Liver (tissue), 8 donors: ENCODE measurements at regions not wholly inside any gene's neighbourhood (a gene's known extent, or its start where the extent isn't known, plus 50 kb on each side); places are given as distances from the start of the nearest gene placed in this dataset.

Experiments used
- DNase-seq: peaks from one replicate; pipeline ENCODE4 v3.0.0-alpha.2; 2017; ENCODE audit warnings: low spot score
- H3K27ac ChIP-seq, 2 donors: one replicate each; pipeline ENCODE4 v1.7.0; 2013; ENCODE audit warnings: inconsistent platforms in 2 of 2, low read length in 2 of 2, control low read depth in 1 of 2, low read depth in 1 of 2, mild to moderate bottlenecking in 1 of 2
- H3K27me3 ChIP-seq, 4 donors: one replicate each; pipeline versions ENCODE4 v1.6.1 to v1.7.0; 2013; ENCODE audit warnings: low read length in 3 of 4, inconsistent platforms in 1 of 4, mild to moderate bottlenecking in 1 of 4, moderate library complexity in 1 of 4; ENCODE audit not compliant: control insufficient read depth in 4 of 4, insufficient read depth in 4 of 4
- H3K36me3 ChIP-seq, 4 donors: one replicate each; pipeline versions ENCODE4 v1.6.1 to v1.7.0; 2013; ENCODE audit warnings: low read length in 3 of 4, mild to moderate bottlenecking in 3 of 4, low read depth in 1 of 4, moderate library complexity in 1 of 4; ENCODE audit not compliant: control insufficient read depth in 4 of 4, insufficient read depth in 3 of 4
- H3K4me1 ChIP-seq, 4 donors: one replicate each; pipeline versions ENCODE4 v1.6.1 to v1.7.0; 2013; ENCODE audit warnings: low read length in 3 of 4, mild to moderate bottlenecking in 3 of 4, moderate library complexity in 1 of 4; ENCODE audit not compliant: control insufficient read depth in 4 of 4, insufficient read depth in 4 of 4
- H3K4me3 ChIP-seq, 3 donors: one replicate each; pipeline versions ENCODE4 v1.6.1 to v1.7.0; 2013; ENCODE audit warnings: low read length in 3 of 3, control low read depth in 1 of 3, low read depth in 1 of 3, mild to moderate bottlenecking in 1 of 3
- H3K9ac ChIP-seq, 2 donors: one replicate each; pipeline ENCODE4 v1.7.0; 2013; ENCODE audit warnings: low read length in 2 of 2, mild to moderate bottlenecking in 2 of 2, moderate library complexity in 2 of 2, control low read depth in 1 of 2, low read depth in 1 of 2
- H3K9me3 ChIP-seq, 4 donors: one replicate each; pipeline versions ENCODE4 v1.6.1 to v1.7.0; 2013; ENCODE audit warnings: low read length in 3 of 4; ENCODE audit not compliant: control insufficient read depth in 4 of 4
- EGR1 ChIP-seq, 2 donors: IDR thresholded peaks; 2 replicates each; pipeline ENCODE4 v1.6.1; 2016 to 2018; ENCODE audit warnings: antibody characterized with exemption in 2 of 2, low read depth in 2 of 2
- FOXA1 ChIP-seq: IDR thresholded peaks from 2 replicates; pipeline ENCODE4 v1.6.1; 2016; ENCODE audit warnings: antibody characterized with exemption
- FOXA2 ChIP-seq: IDR thresholded peaks from 2 replicates; pipeline ENCODE4 v1.6.1; 2016; ENCODE audit warnings: antibody characterized with exemption
- GABPA ChIP-seq, 2 donors: IDR thresholded peaks in 1 of 2; conservative IDR thresholded peaks in 1 of 2; 2 replicates each; pipeline ENCODE4 v1.6.1; 2016; ENCODE audit warnings: antibody characterized with exemption in 2 of 2, mild to moderate bottlenecking in 1 of 2, moderate library complexity in 1 of 2
- HNF4A ChIP-seq, 2 donors: conservative IDR thresholded peaks; 2 replicates each; pipeline ENCODE4 v1.6.1; 2016; ENCODE audit warnings: antibody characterized with exemption in 2 of 2, mild to moderate bottlenecking in 2 of 2
- HNF4G ChIP-seq: IDR thresholded peaks from 2 replicates; pipeline ENCODE4 v1.6.1; 2016; ENCODE audit warnings: antibody characterized with exemption
- JUND ChIP-seq, 2 donors: IDR thresholded peaks; 2 replicates each; pipeline ENCODE4 v1.6.1; 2016; ENCODE audit warnings: antibody characterized with exemption in 2 of 2
- NR2F2 ChIP-seq: IDR thresholded peaks from 2 replicates; pipeline ENCODE4 v1.6.1; 2016; ENCODE audit warnings: antibody characterized with exemption
- RAD21 ChIP-seq, 2 donors: IDR thresholded peaks; 2 replicates each; pipeline ENCODE4 v1.6.1; 2016; ENCODE audit warnings: antibody characterized with exemption in 2 of 2, mild to moderate bottlenecking in 2 of 2
- RXRA ChIP-seq, 2 donors: IDR thresholded peaks; 2 replicates each; pipeline ENCODE4 v1.6.1; 2017 to 2018; ENCODE audit warnings: antibody characterized with exemption in 2 of 2, mild to moderate bottlenecking in 1 of 2
- SP1 ChIP-seq: IDR thresholded peaks from 2 replicates; pipeline ENCODE4 v1.6.1; 2018; ENCODE audit warnings: antibody characterized with exemption, mild to moderate bottlenecking
- TAF1 ChIP-seq: conservative IDR thresholded peaks from 2 replicates; pipeline ENCODE4 v1.6.1; 2016; ENCODE audit warnings: antibody characterized with exemption, mild to moderate bottlenecking
- YY1 ChIP-seq: IDR thresholded peaks from 2 replicates; pipeline ENCODE4 v1.6.1; 2016; ENCODE audit warnings: antibody characterized with exemption, mild to moderate bottlenecking
- WGBS: extraction: QIAGEN DNeasy Blood & Tissue Kit; methylation state at CpG from one replicate; pipeline ENCODE4 v1.1.7; 2013; 5-methylcytosine and 5-hydroxymethylcytosine counted together
- TF ChIP-seq, protein P1 (sequence below): IDR thresholded peaks from 2 replicates; pipeline ENCODE4 v1.6.1; 2016; ENCODE audit warnings: antibody characterized with exemption
- TF ChIP-seq, protein P2 (sequence below): IDR thresholded peaks from 2 replicates; pipeline ENCODE4 v1.6.1; 2016; ENCODE audit warnings: antibody characterized with exemption
- TF ChIP-seq, protein P3 (sequence below): IDR thresholded peaks from 2 replicates; pipeline ENCODE4 v1.6.1; 2016; ENCODE audit warnings: antibody characterized with exemption
- TF ChIP-seq, protein P4 (sequence below): fragments of 150-350 bp; IDR thresholded peaks from 2 replicates; pipeline ENCODE4 v1.5.1; 2017; ENCODE audit warnings: improper control_type of control experiment, low read depth, low read length; ENCODE audit not compliant: missing input control
- donor health status: healthy.
- donor health status: healthy.
- donor health status: healthy.
- donor health status: healthy.
- donor health status: healthy.

DNA sequence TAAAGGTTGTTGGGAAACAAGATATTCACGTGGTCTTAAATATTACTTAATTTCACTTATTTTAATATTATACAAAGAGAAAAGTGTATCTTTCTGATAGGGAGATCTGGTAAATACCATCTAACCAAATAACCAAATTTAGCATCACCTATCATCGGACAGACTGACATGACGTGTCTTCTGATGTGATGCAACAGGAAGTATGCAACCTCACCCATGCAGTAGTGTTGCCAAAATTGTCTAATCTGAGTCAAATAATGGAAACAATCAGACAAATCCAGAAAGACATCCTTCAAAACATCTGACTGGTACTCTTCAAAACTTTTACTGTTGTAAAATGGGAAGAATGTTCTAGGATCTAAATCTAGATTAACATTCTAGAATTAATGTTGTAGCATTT is 148.0 kb downstream of the FGF1 start:
- Histone ChIP-seq H3K4me1 (peaks cover 0 to 3% (median 0%) of the 10 kb centered on the region in 4 donors), H3K27ac (no peak overlapping the region), H3K9ac (no peak overlapping the region), H3K4me3 (no peak overlapping the region), H3K9me3 (no peaks in the 10 kb centered on the region), H3K36me3 (no peaks in the 10 kb centered on the region), H3K27me3 (no peaks in the 10 kb centered on the region)
- no peak for DNase-seq
- WGBS: 72% methylated on average over 3 of the region's 3 CpGs
- TF ChIP-seq FOXA1 (no peak), RAD21 (IDR thresholded peaks at IDR 0.05) (no peak), SP1 (no peak), JUND (IDR thresholded peaks at IDR 0.05) (no peak), HNF4G (no peak), FOXA2 (no peak), EGR1 (IDR thresholded peaks at IDR 0.05; ENCODE audit: low read depth in 2 of 2) (no peak), HNF4A (conservative IDR thresholded peaks at IDR 0.05) (no peak)
- TF ChIP-seq, protein P1, sequence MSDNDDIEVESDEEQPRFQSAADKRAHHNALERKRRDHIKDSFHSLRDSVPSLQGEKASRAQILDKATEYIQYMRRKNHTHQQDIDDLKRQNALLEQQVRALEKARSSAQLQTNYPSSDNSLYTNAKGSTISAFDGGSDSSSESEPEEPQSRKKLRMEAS: no peak
- TF ChIP-seq, protein P2, sequence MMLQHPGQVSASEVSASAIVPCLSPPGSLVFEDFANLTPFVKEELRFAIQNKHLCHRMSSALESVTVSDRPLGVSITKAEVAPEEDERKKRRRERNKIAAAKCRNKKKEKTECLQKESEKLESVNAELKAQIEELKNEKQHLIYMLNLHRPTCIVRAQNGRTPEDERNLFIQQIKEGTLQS: no peak
- TF ChIP-seq, protein P3, sequence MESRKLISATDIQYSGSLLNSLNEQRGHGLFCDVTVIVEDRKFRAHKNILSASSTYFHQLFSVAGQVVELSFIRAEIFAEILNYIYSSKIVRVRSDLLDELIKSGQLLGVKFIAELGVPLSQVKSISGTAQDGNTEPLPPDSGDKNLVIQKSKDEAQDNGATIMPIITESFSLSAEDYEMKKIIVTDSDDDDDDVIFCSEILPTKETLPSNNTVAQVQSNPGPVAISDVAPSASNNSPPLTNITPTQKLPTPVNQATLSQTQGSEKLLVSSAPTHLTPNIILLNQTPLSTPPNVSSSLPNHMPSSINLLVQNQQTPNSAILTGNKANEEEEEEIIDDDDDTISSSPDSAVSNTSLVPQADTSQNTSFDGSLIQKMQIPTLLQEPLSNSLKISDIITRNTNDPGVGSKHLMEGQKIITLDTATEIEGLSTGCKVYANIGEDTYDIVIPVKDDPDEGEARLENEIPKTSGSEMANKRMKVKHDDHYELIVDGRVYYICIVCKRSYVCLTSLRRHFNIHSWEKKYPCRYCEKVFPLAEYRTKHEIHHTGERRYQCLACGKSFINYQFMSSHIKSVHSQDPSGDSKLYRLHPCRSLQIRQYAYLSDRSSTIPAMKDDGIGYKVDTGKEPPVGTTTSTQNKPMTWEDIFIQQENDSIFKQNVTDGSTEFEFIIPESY: no peak

DNA sequence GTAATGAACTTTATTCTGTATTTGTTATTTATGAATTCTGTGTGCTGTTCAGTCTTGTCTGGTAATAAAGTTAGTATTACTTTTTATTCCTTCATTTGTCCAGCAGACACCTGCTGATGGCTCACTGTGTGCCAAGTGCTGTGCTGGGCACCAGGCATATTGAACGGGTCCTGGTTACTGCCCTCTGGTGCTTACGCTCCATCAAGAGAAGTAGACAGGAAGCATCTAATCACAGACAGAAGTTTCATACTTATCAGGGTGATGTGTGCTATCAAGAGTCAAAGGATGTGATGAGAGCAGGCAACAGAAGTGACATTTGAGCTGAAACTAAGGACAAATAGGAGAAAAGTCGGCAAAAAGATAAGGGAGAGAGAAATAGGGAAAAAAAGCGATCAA is 153.1 kb downstream of the FGF1 start:
- 78% methylated on average over 4 of the region's 4 CpGs for WGBS
- Histone ChIP-seq H3K4me3 (no peak overlapping the region), H3K27me3 (no peaks in the 10 kb centered on the region), H3K9ac (no peak overlapping the region), H3K9me3 (no peaks in the 10 kb centered on the region), H3K4me1 (no peaks in the 10 kb centered on the region), H3K36me3 (no peaks in the 10 kb centered on the region), H3K27ac (no peak overlapping the region)
- TF ChIP-seq JUND (IDR thresholded peaks at IDR 0.05) (no peak), RXRA (IDR thresholded peaks at IDR 0.05) (no peak), HNF4G (no peak), EGR1 (IDR thresholded peaks at IDR 0.05; ENCODE audit: low read depth in 2 of 2) (no peak), TAF1 (no peak), FOXA2 (no peak), YY1 (no peak), FOXA1 (no peak)
- TF ChIP-seq, protein P2: no peak
- TF ChIP-seq, protein P1: no peak
- no peak for DNase-seq

DNA sequence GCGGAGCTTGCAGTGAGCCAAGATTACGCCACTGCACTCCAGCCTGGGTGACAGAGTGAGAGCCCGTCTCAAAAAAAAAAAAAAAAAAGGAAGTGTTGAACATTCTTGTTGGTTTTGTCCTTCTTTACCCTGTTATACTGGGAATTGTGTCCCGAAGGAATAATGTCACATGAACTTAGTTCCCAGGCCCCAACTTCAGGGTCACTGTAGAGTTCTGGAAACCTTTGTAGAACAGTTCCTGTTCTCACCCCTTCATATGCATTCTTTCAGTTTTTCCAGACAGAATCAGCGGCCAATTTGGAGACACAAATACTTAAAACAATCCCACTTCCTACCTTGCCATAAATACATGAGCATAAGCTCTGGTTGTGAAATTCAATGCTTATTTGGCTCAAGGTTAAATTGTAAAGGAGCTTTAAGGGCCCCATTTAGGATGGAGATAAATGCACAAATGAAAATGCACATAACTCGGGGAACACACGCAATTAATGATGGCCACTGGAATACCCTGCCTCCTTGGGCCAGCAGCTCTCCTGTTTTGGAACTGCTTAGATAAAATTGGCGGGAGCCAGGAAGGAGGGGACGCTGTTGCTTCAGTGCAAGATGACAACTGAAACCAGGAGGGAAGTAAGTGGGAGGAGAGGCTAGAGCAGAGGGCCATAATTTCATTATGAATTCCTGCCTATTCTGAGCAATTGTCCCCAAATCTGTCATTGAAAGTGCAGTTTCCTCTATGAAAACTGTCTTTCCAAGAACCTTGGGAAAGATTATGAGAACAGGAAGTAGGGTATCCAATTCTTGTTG is 153.7 kb downstream of the FGF1 start:
- H3K36me3 ChIP-seq: no peaks in the 10 kb centered on the region
- no peaks in the 10 kb centered on the region for H3K27me3 ChIP-seq
- 83% methylated on average over 9 of the region's 9 CpGs for WGBS
- DNase-seq: no peak
- H3K4me1 ChIP-seq: peaks cover 0 to 5% (median 0%) of the 10 kb centered on the region in 4 donors
- no peak overlapping the region for H3K9ac ChIP-seq
- H3K9me3 ChIP-seq: no peaks in the 10 kb centered on the region
- no peak overlapping the region for H3K27ac ChIP-seq
- no peak for TF ChIP-seq RAD21 (IDR thresholded peaks at IDR 0.05)
- TF ChIP-seq FOXA2: no peak
- no peak for TF ChIP-seq FOXA1
- TF ChIP-seq, protein P2: no peak
- no peak for TF ChIP-seq GABPA (IDR thresholded peaks at IDR 0.05 in 1 of 2, conservative IDR thresholded peaks at IDR 0.05 in 1 of 2)
- no peak for TF ChIP-seq NR2F2
- TF ChIP-seq, protein P4, sequence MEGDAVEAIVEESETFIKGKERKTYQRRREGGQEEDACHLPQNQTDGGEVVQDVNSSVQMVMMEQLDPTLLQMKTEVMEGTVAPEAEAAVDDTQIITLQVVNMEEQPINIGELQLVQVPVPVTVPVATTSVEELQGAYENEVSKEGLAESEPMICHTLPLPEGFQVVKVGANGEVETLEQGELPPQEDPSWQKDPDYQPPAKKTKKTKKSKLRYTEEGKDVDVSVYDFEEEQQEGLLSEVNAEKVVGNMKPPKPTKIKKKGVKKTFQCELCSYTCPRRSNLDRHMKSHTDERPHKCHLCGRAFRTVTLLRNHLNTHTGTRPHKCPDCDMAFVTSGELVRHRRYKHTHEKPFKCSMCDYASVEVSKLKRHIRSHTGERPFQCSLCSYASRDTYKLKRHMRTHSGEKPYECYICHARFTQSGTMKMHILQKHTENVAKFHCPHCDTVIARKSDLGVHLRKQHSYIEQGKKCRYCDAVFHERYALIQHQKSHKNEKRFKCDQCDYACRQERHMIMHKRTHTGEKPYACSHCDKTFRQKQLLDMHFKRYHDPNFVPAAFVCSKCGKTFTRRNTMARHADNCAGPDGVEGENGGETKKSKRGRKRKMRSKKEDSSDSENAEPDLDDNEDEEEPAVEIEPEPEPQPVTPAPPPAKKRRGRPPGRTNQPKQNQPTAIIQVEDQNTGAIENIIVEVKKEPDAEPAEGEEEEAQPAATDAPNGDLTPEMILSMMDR: no peak
- TF ChIP-seq JUND (IDR thresholded peaks at IDR 0.05): no peak
- TF ChIP-seq, protein P1: no peak
- no peak for TF ChIP-seq SP1
- TF ChIP-seq HNF4G: no peak
- TF ChIP-seq EGR1 (IDR thresholded peaks at IDR 0.05; ENCODE audit: low read depth in 2 of 2): no peak
- TF ChIP-seq YY1: no peak
- TF ChIP-seq TAF1: no peak
- TF ChIP-seq HNF4A (conservative IDR thresholded peaks at IDR 0.05): no peak
- TF ChIP-seq, protein P3: no peak
- no peak for TF ChIP-seq RXRA (IDR thresholded peaks at IDR 0.05)
- H3K4me3 ChIP-seq: no peak overlapping the region
